ENCODE measurements at regions not wholly inside any gene's neighbourhood (a gene's known extent, or its start where the extent isn't known, plus 50 kb on each side); places are given as distances from the start of the nearest gene placed in this dataset.

GRCh38 chr2:188684795-188685194 lies 289.4 kb upstream of the COL3A1 start:
- TF ChIP-seq CTCF (IDR thresholded peaks at IDR 0.05) (no peak), POLR2AphosphoS5 (IDR thresholded peaks at IDR 0.05) (no peak)

Data from prostate gland (tissue), 2 donors.